ENCODE measurements at regions not wholly inside any gene's neighbourhood (a gene's known extent, or its start where the extent isn't known, plus 50 kb on each side); places are given as distances from the start of the nearest gene placed in this dataset.

DNA sequence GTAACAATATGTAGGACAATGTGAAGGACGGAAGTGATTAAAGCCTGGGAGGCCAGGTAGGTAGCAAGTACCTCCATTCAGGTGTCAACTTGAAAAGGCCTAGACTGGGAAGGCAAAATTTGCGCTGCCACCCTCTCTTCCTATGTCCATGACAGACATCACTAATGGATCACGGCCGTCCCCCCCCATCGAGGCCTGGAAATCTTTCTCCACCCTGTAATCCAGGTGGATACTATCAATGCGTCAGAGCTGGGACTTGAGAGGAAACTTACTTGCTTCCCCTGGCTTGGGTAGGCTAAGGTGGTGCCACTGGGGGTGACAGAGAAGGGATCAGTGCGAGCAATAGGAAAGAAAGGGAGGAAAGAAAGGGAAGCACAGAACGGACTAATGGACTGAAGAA, 156.1 kb downstream of the SALL1 start:
- Histone ChIP-seq H3K27ac (ENCODE audit: low read depth in 1 of 2, low read length in 2 of 2) (no peak overlapping the region), H3K27me3 (ENCODE audit: control insufficient read depth in 1 of 2, insufficient read depth in 2 of 2, low read length in 2 of 2) (peaks cover 0 to 2% of the 10 kb centered on the region in 2 experiments), H3K9me3 (ENCODE audit: control insufficient read depth in 1 of 2, insufficient read depth in 1 of 2, low read length in 2 of 2) (peaks cover 0 to 19% of the 10 kb centered on the region in 2 experiments), H3K4me1 (ENCODE audit: insufficient read depth, low read length) (no peaks in the 10 kb centered on the region), H3K36me3 (ENCODE audit: insufficient read depth, low read length) (no peaks in the 10 kb centered on the region), H3K4me3 (ENCODE audit: low read length) (no peak overlapping the region)
- TF ChIP-seq, protein P1, sequence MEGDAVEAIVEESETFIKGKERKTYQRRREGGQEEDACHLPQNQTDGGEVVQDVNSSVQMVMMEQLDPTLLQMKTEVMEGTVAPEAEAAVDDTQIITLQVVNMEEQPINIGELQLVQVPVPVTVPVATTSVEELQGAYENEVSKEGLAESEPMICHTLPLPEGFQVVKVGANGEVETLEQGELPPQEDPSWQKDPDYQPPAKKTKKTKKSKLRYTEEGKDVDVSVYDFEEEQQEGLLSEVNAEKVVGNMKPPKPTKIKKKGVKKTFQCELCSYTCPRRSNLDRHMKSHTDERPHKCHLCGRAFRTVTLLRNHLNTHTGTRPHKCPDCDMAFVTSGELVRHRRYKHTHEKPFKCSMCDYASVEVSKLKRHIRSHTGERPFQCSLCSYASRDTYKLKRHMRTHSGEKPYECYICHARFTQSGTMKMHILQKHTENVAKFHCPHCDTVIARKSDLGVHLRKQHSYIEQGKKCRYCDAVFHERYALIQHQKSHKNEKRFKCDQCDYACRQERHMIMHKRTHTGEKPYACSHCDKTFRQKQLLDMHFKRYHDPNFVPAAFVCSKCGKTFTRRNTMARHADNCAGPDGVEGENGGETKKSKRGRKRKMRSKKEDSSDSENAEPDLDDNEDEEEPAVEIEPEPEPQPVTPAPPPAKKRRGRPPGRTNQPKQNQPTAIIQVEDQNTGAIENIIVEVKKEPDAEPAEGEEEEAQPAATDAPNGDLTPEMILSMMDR (IDR thresholded peaks at IDR 0.05), result no peak
- Mint-ChIP-seq H3K4me3 (no peak overlapping the region), H3K4me1 (ENCODE audit: low read depth) (no peaks in the 10 kb centered on the region), H3K36me3 (ENCODE audit: low read depth) (no peaks in the 10 kb centered on the region), H3K27ac (no peak overlapping the region), H3K27me3 (no peaks in the 10 kb centered on the region), H3K9me3 (no peaks in the 10 kb centered on the region)
- no peak for ATAC-seq (ENCODE audit: poor library complexity)
- POLR2A ChIA-PET, result no interaction called here
- DNase-seq, result no peak
- CTCF ChIA-PET, result no interaction called here
- intact Hi-C loops (cut with DNase I, micrococcal nuclease), result no loop called here

DNA sequence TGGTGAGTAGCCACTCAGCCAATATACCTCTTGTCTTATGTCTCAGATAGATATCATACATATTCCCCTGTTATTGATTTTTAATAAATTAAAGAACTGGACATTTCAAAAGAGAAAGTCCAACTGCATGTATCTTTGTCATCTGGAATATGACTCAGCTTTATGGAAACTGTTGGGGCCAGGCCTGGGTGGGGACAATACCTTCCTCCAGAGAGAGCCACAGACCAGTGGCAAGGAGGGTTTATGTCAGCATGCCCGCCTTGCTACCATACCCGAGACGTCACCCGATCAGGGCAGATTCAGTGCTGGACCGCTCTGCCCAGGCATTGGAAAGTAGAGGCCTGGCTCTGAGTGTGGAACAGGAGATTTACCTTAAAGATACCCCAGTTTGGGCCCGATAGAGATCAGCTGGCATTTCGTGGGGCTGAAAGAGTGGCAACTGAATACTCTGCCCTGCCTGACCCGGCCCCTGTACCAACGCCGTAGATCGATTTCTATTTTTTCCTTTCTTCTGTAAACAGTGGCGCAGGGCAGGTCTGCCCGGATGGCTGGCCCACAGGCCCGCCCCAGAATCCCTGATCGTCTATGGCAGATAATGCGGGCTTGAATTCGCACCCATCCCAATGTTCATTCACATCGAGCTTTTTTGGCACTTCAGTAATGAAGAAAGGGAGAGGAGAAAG, 158.6 kb downstream of the SALL1 start:
- ChIA-PET POLR2A (no interaction called here), CTCF (no interaction called here)
- Mint-ChIP-seq H3K4me3 (no peak overlapping the region), H3K36me3 (ENCODE audit: low read depth) (no peaks in the 10 kb centered on the region), H3K27ac (no peak overlapping the region), H3K27me3 (no peaks in the 10 kb centered on the region), H3K9me3 (no peaks in the 10 kb centered on the region), H3K4me1 (ENCODE audit: low read depth) (no peaks in the 10 kb centered on the region)
- peaks cover 0 to 19% of the 10 kb centered on the region in 2 experiments for H3K9me3 ChIP-seq (ENCODE audit: control insufficient read depth in 1 of 2, insufficient read depth in 1 of 2, low read length in 2 of 2)
- no peak overlapping the region for H3K27ac ChIP-seq (ENCODE audit: low read depth in 1 of 2, low read length in 2 of 2)
- peaks cover 0 to 4% of the 10 kb centered on the region in 2 experiments for H3K27me3 ChIP-seq (ENCODE audit: control insufficient read depth in 1 of 2, insufficient read depth in 2 of 2, low read length in 2 of 2)
- no peaks in the 10 kb centered on the region for H3K4me1 ChIP-seq (ENCODE audit: insufficient read depth, low read length)
- TF ChIP-seq, protein P1 (IDR thresholded peaks at IDR 0.05), result no peak
- ATAC-seq (ENCODE audit: poor library complexity) (no peak), DNase-seq (no peak)
- no peaks in the 10 kb centered on the region for H3K36me3 ChIP-seq (ENCODE audit: insufficient read depth, low read length)
- intact Hi-C loops (cut with DNase I, micrococcal nuclease), result no loop called here
- no peak overlapping the region for H3K4me3 ChIP-seq (ENCODE audit: low read length)

DNA sequence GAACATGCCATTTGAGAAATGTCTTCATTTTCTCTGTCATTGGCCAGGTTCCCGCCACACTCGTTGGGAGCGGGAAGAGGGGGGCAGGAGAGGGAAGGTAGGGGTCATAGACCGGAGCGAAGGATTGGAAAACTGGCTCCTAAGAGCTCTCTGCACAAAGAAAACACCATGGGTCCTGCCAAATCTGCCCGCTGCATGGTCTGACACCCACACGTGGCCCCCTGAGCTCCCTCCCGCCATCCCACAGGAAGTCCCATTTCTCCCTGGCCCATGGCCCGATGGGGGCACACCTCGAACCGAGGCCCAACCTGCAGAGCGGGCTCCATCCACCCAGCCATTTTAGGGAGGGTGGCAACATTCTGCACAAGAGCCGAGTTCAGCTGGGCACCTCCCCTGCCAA, 159.6 kb downstream of the SALL1 start:
- POLR2A ChIA-PET, result no interaction called here
- H3K4me3 ChIP-seq (ENCODE audit: low read length), result no peak overlapping the region
- H3K9me3 ChIP-seq (ENCODE audit: control insufficient read depth in 1 of 2, insufficient read depth in 1 of 2, low read length in 2 of 2), result peaks cover 0 to 19% of the 10 kb centered on the region in 2 experiments
- intact Hi-C loops (cut with DNase I, micrococcal nuclease), result no loop called here
- Mint-ChIP-seq H3K27ac (no peak overlapping the region), H3K4me3 (no peak overlapping the region), H3K4me1 (ENCODE audit: low read depth) (no peaks in the 10 kb centered on the region), H3K9me3 (peaks cover 3% of the 10 kb centered on the region), H3K27me3 (no peaks in the 10 kb centered on the region), H3K36me3 (ENCODE audit: low read depth) (no peaks in the 10 kb centered on the region)
- H3K27ac ChIP-seq (ENCODE audit: low read depth in 1 of 2, low read length in 2 of 2), result no peak overlapping the region
- H3K4me1 ChIP-seq (ENCODE audit: insufficient read depth, low read length), result no peaks in the 10 kb centered on the region
- DNase-seq (no peak), ATAC-seq (ENCODE audit: poor library complexity) (no peak)
- peaks cover 0 to 4% of the 10 kb centered on the region in 2 experiments for H3K27me3 ChIP-seq (ENCODE audit: control insufficient read depth in 1 of 2, insufficient read depth in 2 of 2, low read length in 2 of 2)
- no peaks in the 10 kb centered on the region for H3K36me3 ChIP-seq (ENCODE audit: insufficient read depth, low read length)
- CTCF ChIA-PET, result no interaction called here
- TF ChIP-seq, protein P1 (IDR thresholded peaks at IDR 0.05), result no peak
